Stomach smooth muscle (tissue), 2 donors: ENCODE measurements at regions not wholly inside any gene's neighbourhood (a gene's known extent, or its start where the extent isn't known, plus 50 kb on each side); places are given as distances from the start of the nearest gene placed in this dataset.
A peak's percentile ranks its signal among the peaks of the same experiment; 100 is the strongest.

ENCODE experiments used
- H3K27ac ChIP-seq: one replicate; pipeline ENCODE4 v1.7.0; 2013; ENCODE audit warnings: mild to moderate bottlenecking, low read length, inconsistent platforms
- H3K27me3 ChIP-seq, 2 donors: one replicate each; pipeline ENCODE4 v1.7.0; 2013; ENCODE audit warnings: low read length in 2 of 2; ENCODE audit not compliant: insufficient read depth in 2 of 2, control insufficient read depth in 1 of 2
- H3K36me3 ChIP-seq, 2 donors: one replicate each; pipeline ENCODE4 v1.7.0; 2013; ENCODE audit warnings: low read length in 2 of 2; ENCODE audit not compliant: control insufficient read depth in 2 of 2, insufficient read depth in 2 of 2
- H3K4me1 ChIP-seq: one replicate; pipeline ENCODE4 v1.7.0; 2013; ENCODE audit warnings: low read length; ENCODE audit not compliant: control insufficient read depth, insufficient read depth
- H3K4me3 ChIP-seq, 2 donors: one replicate each; pipeline ENCODE4 v1.7.0; 2013; ENCODE audit warnings: low read length in 2 of 2
- H3K9ac ChIP-seq, 2 donors: one replicate each; pipeline ENCODE4 v1.7.0; 2013; ENCODE audit warnings: low read length in 2 of 2, mild to moderate bottlenecking in 1 of 2
- H3K9me3 ChIP-seq, 2 donors: one replicate each; pipeline ENCODE4 v1.7.0; 2013; ENCODE audit warnings: low read length in 2 of 2; ENCODE audit not compliant: control insufficient read depth in 2 of 2
- donor health status: healthy.
- donor health status: Pancreatic carcinoma.

DNA sequence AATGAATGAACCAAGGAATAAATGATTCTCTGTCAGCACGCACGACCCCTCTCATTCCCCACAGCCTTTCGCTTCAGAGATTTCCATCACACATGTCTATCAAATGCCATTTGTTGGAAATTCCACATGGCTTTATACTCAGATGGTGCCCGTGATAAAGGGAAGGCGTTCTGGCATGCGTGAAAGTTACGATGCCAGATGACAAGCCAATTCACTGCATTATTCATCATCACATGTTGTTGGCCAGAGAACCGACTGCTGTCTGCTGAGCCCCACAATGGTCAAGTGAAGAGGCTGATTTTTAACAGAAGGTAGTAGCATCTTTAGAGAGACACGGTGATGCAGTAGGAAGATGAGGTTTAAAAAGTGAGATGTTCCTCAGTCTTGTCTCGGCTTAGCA lies 74.1 kb upstream of the FRMD4B start:
- Histone ChIP-seq H3K4me3 (no peak overlapping the region), H3K9ac (no peak overlapping the region), H3K4me1 (no peaks in the 10 kb centered on the region), H3K36me3 (no peaks in the 10 kb centered on the region), H3K9me3 (no peaks in the 10 kb centered on the region), H3K27ac (no peak overlapping the region), H3K27me3 (no peaks in the 10 kb centered on the region)

DNA sequence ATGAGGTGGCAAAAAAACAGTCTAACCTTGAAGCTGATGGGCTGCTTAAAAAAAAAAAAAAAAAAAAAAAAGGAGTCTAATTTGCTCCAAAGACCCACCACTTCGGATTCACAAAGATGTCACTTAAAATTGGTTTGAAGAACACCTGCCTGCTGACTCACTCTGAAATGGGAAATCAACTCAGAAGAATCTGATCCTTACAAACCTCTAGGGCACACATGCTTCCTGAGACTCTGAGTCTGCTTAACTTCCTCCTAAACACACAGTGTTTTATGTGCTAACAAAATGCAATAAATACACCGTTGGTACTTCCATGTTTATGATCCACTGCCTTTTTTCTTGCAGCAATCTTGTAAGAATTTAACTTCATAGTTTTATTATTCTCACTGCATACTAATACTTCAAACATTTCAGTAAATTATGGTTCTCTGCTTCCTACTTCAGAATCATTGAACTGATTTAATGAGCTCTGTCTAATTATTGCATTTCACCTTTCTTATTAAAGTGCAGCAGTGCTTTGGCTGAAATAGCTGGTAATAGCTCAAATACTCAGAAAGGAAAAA lies 73.0 kb upstream of the FRMD4B start:
- Histone ChIP-seq H3K9me3 (no peaks in the 10 kb centered on the region), H3K9ac (no peak overlapping the region), H3K27me3 (no peaks in the 10 kb centered on the region), H3K27ac (no peak overlapping the region), H3K36me3 (no peaks in the 10 kb centered on the region), H3K4me3 (no peak overlapping the region), H3K4me1 (no peaks in the 10 kb centered on the region)

DNA sequence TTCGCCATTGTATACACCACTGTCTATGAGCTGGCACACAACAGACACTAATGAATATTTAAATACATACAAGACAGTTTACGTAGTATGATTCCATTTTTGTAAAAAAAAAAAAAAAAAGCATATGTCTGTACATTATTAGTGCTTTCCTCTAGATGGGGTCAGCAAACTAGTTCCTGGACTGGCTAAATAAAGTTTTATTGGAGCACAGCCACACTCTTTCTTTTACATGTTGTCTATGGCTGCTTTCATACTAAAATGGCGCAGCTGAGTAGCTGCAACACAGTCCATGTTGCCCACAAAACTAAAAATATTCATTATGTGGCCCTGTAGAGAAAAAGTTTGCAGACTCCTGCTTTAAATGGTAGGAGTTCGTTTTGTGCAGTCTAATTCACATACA lies 70.7 kb upstream of the FRMD4B start:
- Histone ChIP-seq H3K4me1 (no peaks in the 10 kb centered on the region), H3K9ac (no peak overlapping the region), H3K27me3 (no peaks in the 10 kb centered on the region), H3K9me3 (no peaks in the 10 kb centered on the region), H3K27ac (no peak overlapping the region), H3K4me3 (no peak overlapping the region), H3K36me3 (no peaks in the 10 kb centered on the region)

DNA sequence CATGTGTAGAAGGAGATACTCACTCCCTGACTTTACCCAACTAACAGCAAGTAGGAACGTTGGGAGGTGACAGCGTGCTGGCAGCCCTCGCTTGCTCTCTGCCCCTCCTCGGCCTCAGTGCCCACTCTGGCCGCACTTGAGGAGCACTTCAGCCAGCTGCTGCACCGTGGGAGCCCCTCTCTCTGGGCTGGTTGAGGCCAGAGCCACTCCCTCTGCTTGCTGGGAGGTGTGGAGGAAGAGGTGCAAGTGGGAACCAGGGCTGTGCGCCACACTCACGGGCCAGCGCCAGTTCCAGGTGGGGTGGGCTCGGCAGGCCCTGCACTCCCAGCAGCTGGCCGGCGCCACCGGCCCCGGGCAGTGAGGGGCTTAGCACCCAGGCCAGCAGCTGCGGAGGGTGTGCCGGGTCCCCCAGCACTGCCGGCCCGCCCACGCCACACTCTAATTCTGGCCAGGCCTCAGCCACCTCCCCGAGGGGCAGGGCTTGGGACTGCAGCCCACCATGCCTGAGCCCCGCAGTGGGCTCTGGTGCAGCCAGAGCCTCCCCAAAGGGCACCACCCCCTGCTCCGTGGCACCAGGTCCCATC lies 68.4 kb upstream of the FRMD4B start:
- Histone ChIP-seq H3K36me3 (no peaks in the 10 kb centered on the region), H3K9ac (no peak overlapping the region), H3K9me3 (no peaks in the 10 kb centered on the region), H3K4me1 (no peaks in the 10 kb centered on the region), H3K27me3 (no peaks in the 10 kb centered on the region), H3K27ac (no peak overlapping the region), H3K4me3 (no peak overlapping the region)

DNA sequence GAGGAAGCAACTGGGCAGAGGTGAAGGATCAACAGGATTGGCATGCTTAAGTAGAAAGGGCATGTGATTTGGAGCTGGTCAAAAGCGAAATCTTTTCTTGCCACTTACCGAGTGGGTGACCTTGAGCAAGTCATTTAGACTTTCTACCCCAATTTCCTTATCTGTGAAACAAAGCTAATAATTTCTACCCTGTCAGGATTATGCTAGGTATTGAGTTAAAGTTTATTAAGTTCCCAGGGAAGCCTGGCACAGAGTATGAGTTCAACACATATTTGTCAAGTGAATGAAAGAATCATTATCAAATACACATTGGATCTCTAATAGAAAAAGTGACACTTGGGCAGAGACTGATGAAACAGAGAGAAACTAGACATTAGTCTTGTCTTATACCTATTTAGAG lies 66.4 kb upstream of the FRMD4B start:
- Histone ChIP-seq H3K9ac (no peak overlapping the region), H3K9me3 (no peaks in the 10 kb centered on the region), H3K27ac (no peak overlapping the region)

DNA sequence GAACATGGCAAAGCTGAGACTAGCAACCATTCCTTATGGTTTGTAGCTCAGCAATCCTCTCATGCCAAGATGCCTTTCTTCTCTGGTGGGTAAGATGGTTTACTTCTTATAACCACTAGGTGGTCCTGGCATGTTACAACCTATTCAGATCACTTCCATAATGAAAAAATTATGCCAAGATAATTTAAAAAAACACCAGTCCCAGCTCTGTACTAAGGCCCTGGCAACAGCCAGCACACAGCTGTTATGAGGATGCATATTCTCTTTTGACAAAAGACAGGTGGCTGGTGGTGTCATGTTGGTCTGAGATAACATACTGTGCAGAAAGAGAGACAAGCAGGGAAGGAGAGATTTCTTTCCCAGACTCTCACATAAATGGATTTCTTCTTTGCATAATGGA lies 65.7 kb upstream of the FRMD4B start:
- Histone ChIP-seq H3K4me3 (no peak overlapping the region), H3K9ac (no peak overlapping the region), H3K27me3 (no peaks in the 10 kb centered on the region), H3K4me1 (no peaks in the 10 kb centered on the region), H3K9me3 (no peaks in the 10 kb centered on the region), H3K27ac (no peak overlapping the region), H3K36me3 (no peaks in the 10 kb centered on the region)

More for the DNA sequence above, 66.4 kb upstream of the FRMD4B start:
- Histone ChIP-seq H3K4me1 (no peaks in the 10 kb centered on the region), H3K27me3 (no peaks in the 10 kb centered on the region), H3K4me3 (no peak overlapping the region), H3K36me3 (no peaks in the 10 kb centered on the region)

DNA sequence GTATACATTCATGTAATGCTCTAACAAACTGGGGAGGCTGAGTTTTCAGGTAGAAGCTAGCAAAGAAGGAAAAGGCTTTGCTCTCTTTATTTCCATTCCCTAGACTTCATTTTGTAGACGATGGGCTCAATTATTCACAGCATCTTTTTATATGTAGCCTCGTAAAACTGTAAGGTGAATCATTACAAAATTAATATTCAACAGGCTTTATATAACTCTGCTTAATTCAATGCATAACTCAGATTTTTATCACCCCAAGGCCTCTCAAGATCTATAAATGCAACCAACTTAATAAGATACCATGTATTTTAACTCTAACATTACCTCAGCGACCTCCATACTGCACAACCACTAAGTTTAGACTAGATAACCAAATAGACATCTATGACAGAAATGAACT lies 63.0 kb upstream of the FRMD4B start:
- Histone ChIP-seq H3K36me3 (no peaks in the 10 kb centered on the region), H3K9ac (no peak overlapping the region), H3K4me3 (no peak overlapping the region), H3K27me3 (no peaks in the 10 kb centered on the region), H3K9me3 (no peaks in the 10 kb centered on the region), H3K27ac (no peak overlapping the region), H3K4me1 (peaks cover 7% of the 10 kb centered on the region)

DNA sequence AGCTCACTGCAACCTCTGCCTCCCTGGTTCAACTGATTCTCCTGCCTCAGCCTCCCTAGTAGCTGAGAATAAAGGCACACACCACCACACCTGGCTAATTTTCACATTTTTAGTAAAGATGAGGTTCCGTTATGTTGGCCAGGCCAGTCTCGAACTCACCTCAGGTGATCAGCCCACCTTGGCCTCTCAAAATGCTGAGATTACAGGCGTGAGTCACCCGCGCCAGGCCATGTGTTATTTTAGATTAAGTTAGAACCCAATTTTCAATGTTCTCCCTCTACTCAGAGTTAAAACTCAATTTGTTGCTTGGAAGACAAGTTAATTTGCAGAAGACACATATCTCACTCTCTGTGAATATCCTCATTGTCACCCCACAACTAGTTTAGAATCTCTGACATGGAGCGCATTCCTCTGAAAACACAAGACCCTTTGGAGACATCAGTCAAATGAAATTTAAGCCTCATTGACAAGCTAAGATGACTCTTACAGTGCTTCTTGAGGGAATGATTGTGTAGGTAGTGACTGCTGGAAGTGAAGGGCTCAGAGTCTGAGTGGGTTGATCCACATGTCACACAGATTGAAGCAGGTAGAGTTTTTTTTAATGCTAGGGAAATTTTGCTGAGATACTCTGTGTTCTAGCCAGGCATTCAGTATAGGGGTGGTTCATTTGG lies 60.6 kb upstream of the FRMD4B start:
- Histone ChIP-seq H3K9me3 (no peaks in the 10 kb centered on the region), H3K4me1 (peaks cover 7% of the 10 kb centered on the region), H3K27me3 (no peaks in the 10 kb centered on the region), H3K27ac (no peak overlapping the region), H3K9ac (no peak overlapping the region), H3K4me3 (no peak overlapping the region), H3K36me3 (no peaks in the 10 kb centered on the region)

DNA sequence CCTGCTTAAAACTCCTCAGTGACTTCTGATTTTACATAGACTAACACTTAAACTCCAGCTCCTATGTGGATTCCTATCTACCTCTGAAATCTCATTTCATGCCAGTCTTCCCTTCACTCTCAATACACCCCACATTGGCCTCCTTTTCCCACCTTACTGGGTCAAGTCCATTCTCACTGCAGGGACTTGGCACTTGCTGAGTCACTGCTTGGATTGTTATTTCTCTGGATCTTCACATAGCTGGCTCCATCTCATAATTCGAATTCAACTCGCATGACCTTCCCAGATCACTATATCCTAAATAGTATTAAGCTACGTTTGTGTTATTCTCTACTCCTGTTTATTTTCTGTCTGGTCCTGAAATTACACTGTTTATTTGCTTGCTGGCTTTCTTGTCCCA lies 59.6 kb upstream of the FRMD4B start:
- Histone ChIP-seq H3K27me3 (no peaks in the 10 kb centered on the region), H3K4me3 (peak overlapping the region; percentile 20 to 74), H3K36me3 (no peaks in the 10 kb centered on the region), H3K27ac (no peak overlapping the region), H3K4me1 (peaks cover 7% of the 10 kb centered on the region), H3K9me3 (no peaks in the 10 kb centered on the region), H3K9ac (no peak overlapping the region)

DNA sequence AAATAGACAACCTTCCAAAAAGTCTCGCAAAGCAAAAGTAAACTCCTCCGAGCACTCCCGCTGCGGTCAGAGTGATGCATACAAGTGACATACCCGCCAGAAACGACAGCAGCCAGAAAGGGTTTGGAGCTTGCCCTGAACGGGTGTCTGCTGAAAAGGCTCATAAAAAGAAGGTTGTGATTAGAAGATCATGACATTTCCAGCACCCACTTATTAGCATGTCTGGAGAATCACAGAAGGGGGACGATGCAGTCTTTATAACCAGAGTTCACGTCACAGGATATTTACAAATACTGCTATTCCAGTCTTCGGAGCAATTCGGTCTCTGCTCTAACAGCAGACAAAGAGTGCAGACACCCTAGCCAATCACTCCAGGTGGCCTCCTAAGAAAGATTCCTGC lies 59.1 kb upstream of the FRMD4B start:
- Histone ChIP-seq H3K9me3 (no peaks in the 10 kb centered on the region), H3K9ac (no peak overlapping the region), H3K4me3 (peak overlapping the region; percentile 20 to 74), H3K27ac (no peak overlapping the region), H3K4me1 (peaks cover 7% of the 10 kb centered on the region), H3K36me3 (no peaks in the 10 kb centered on the region), H3K27me3 (no peaks in the 10 kb centered on the region)

DNA sequence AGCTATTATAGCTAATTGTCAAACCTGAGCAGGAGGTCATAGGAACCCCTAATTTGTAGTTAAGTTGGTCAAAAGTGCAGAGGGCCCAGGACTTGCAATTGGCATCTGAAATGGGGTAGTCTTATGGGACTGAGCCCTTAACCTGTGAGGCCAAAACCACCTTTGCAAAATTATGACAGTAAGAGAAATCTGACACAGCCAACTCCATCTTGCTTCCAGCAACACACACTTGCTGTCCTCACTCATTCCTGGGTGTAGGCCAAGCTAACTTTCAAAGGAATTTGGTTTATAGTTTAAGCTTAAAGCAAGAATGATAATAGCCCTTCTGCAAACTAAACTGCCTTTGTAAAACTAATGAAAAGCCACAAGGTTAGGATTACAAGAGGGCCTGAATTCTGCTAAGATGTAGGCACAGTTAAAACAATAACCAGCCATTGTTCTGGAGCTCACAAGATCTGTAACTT lies 57.6 kb upstream of the FRMD4B start:
- Histone ChIP-seq H3K4me3 (no peak overlapping the region), H3K27me3 (no peaks in the 10 kb centered on the region), H3K9me3 (no peaks in the 10 kb centered on the region), H3K4me1 (peaks cover 7% of the 10 kb centered on the region), H3K36me3 (no peaks in the 10 kb centered on the region), H3K27ac (no peak overlapping the region), H3K9ac (no peak overlapping the region)
